ENCODE measurements at regions not wholly inside any gene's neighbourhood (a gene's known extent, or its start where the extent isn't known, plus 50 kb on each side); places are given as distances from the start of the nearest gene placed in this dataset.
"Not testable (repeated sequence)": the region's sequence is repeated elsewhere in the genome, so short reads cannot be mapped to it uniquely, and the experiment has no call there.

DNA sequence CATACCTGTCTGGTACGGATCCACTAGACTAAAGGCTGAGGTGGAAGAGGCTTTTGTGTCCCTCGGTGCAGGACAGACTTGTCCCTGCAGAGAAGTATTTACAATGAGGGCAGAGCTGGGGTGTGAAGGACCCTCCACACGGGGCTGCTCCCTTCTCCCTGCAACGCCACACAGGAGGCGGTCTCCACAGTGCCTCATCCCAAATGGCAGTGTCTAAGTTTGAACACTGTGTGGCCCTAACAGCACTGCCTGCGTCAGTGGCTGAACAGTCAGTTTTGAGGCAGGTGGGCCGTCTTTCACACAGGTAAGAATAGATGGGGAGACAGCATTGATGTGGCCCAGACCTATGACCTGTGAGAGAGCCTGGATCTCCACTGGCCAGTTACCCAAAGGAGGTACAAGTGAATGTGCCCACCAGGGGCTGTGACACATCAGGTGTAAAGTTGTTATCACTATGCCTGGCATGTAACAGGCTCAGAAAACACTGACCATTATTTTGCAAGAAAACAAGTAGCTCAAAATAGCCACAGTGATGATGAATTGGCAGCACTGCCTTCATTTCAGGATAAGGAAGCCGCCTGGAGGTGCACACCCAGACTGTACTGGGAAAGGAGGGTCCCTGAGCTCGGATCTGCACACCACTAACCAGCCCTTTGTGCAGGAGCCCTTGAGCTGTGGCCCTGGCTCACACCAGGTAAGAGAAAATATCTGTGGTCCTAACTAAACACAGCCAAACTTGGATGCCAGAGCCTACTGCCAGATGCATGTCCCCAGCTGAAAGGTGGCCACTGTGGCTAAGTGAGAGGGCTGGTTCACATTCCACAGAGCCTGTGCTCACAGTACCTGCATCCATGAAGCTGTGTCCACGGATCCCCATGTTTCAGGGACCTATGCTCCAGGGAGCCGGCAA lies 246.7 kb downstream of the DLL1 start:
- Histone ChIP-seq H3K4me1 (ENCODE audit: insufficient read depth, low read length) (peaks cover 31% of the 10 kb centered on the region), H3K4me3 (ENCODE audit: low read length) (no peak overlapping the region), H3K9me3 (ENCODE audit: low read depth, low read length) (no peaks in the 10 kb centered on the region), H3K27me3 (ENCODE audit: insufficient read depth, low read length) (no peaks in the 10 kb centered on the region)

DNA sequence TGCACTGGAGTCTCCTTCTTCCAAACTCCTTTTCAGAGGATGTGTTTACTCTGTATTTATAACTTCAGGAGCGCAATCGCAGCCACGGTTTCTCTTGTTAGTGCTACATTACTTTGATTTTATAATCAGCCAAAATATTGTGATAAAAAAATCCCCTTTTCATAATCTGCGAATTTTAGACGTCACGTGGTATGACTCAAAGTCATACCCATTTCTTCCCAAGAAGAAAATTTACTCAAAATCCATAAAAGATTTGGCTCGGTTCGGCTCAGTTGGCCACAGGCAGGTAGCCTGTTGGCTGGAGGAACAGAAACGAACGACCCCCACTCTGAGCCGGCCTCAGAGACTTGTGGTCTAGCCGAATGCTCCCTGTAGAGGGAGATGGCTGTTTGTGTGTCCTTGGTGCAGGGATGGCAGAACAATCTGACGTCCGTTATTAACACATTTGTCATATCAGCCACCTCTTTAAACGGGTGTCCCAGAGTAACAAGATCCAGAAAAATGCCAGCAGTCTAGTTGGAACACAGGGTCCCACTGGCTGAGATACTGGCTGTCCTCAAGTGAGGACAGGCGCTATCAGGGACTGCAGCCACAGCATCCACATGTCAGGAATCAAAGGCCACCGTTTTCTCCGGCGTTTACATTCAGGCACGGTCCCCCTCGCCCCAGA lies 247.6 kb downstream of the DLL1 start:
- no peaks in the 10 kb centered on the region for H3K9me3 ChIP-seq (ENCODE audit: low read depth, low read length)
- H3K4me3 ChIP-seq (ENCODE audit: low read length): no peak overlapping the region
- no peaks in the 10 kb centered on the region for H3K27me3 ChIP-seq (ENCODE audit: insufficient read depth, low read length)
- peaks cover 23% of the 10 kb centered on the region for H3K4me1 ChIP-seq (ENCODE audit: insufficient read depth, low read length)

DNA sequence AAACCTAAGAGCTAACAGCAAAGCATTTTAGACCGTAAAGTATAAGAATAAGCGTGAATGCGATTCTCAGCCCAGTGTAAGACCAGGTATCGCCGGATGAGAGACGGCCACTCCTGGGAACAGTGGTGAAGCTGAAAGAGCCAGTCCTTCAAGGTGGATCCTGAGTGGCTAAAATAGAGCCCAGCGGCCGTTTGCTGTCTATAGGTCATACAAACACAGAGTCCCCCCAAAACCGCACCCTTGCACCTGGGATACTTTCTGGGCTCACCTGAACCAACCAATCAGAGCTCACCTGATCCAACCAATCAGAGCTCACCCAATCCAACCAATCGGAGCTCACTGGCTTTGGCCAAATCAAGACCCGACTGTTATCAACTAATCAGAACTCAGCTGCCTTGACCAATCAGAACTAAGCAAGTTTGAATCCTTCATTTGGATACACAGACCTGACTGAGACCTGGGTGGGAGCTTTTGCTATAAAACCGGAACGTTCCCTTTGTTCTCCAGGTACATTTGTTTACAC lies 248.2 kb downstream of the DLL1 start:
- Histone ChIP-seq H3K27me3 (ENCODE audit: insufficient read depth, low read length) (no peaks in the 10 kb centered on the region), H3K4me1 (ENCODE audit: insufficient read depth, low read length) (peaks cover 17% of the 10 kb centered on the region), H3K4me3 (ENCODE audit: low read length) (no peak overlapping the region), H3K9me3 (ENCODE audit: low read depth, low read length) (no peaks in the 10 kb centered on the region)

DNA sequence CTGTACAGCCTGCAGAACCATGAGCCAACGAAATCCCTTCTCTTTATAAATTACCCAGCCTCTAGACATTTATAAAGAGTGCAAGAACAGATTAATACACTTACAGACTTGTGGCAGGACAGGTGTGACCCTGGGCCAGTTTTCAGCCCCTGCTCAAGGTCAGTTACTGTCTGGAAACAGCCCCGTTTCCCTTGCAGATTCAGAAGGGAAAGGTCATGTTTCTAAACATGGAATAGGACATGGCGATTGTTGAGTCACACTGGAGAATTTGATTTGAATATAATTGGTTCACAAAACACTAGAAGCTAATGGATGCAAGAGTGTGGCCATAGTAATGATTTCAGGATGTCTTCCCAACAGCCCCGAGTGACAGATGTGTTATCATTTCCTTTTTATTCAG lies 248.8 kb downstream of the DLL1 start:
- peaks cover 11% of the 10 kb centered on the region for H3K4me1 ChIP-seq (ENCODE audit: insufficient read depth, low read length)
- no peak overlapping the region for H3K4me3 ChIP-seq (ENCODE audit: low read length)
- H3K27me3 ChIP-seq (ENCODE audit: insufficient read depth, low read length): no peaks in the 10 kb centered on the region
- no peaks in the 10 kb centered on the region for H3K9me3 ChIP-seq (ENCODE audit: low read depth, low read length)

DNA sequence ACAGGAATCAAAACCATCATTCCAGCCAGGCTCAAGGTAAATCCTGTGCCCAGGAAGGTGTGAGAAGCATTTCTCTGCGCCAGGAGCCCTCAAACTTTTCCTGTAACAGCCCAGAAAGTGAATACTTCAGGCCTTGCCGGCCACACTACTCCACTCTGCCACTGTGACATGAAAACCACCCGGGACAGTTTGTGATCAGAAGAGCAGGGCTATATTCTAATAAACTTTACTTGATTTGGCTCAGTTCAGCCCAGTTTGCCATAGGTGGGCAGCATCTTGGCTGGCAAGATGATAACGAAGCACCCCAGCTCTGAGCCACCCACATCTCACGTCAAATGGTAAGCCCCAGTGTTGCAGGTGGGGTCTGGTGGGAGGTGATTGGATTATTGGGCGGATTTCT lies 249.4 kb downstream of the DLL1 start:
- Histone ChIP-seq H3K9me3 (ENCODE audit: low read depth, low read length) (no peaks in the 10 kb centered on the region), H3K4me1 (ENCODE audit: insufficient read depth, low read length) (peaks cover 5% of the 10 kb centered on the region), H3K4me3 (ENCODE audit: low read length) (no peak overlapping the region), H3K27me3 (ENCODE audit: insufficient read depth, low read length) (no peaks in the 10 kb centered on the region)

DNA sequence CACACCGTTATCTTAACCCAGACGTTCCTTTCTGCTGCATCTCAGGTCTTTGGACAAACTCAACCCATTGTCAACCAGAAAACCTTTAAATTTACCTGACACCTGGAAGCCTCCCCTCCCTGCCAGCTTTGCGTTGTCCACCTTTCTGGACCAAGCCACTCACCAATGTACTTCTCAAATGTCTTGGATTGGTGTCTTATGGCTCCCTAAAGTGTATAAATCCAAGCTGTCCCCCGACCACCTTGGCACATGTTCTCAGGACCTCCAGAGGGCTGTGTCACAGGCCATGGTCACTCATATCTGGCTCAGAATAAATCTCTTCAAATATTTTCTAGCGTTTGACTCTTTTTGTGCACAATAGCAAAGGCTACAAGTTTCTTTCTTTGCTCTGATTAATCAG lies 250.0 kb downstream of the DLL1 start:
- no peaks in the 10 kb centered on the region for H3K27me3 ChIP-seq (ENCODE audit: insufficient read depth, low read length)
- H3K4me3 ChIP-seq (ENCODE audit: low read length): no peak overlapping the region
- H3K9me3 ChIP-seq (ENCODE audit: low read depth, low read length): no peaks in the 10 kb centered on the region
- H3K4me1 ChIP-seq (ENCODE audit: insufficient read depth, low read length): peaks cover 3% of the 10 kb centered on the region

DNA sequence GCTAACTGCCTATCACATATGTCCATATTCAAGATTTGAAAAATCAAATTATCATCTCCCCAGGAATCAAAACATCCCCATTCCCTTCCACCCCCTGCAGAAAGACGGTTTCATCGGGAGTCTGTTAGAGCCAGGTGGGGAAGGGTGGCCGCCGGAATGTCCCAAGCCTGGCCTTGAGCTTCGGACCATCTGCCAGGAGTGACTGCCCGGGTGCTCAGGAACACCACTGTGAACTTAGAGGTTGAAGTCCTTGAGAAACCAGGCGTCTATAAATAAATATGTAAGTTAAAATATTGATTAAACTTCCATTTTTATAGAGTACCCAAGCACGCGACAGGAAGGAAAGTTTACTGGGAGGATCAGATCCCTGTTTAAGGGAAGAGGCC lies 250.8 kb downstream of the DLL1 start:
- Histone ChIP-seq H3K9me3 (ENCODE audit: low read depth, low read length) (no peaks in the 10 kb centered on the region), H3K4me1 (ENCODE audit: insufficient read depth, low read length) (peaks cover 3% of the 10 kb centered on the region), H3K4me3 (ENCODE audit: low read length) (no peak overlapping the region), H3K27me3 (ENCODE audit: insufficient read depth, low read length) (no peaks in the 10 kb centered on the region)

DNA sequence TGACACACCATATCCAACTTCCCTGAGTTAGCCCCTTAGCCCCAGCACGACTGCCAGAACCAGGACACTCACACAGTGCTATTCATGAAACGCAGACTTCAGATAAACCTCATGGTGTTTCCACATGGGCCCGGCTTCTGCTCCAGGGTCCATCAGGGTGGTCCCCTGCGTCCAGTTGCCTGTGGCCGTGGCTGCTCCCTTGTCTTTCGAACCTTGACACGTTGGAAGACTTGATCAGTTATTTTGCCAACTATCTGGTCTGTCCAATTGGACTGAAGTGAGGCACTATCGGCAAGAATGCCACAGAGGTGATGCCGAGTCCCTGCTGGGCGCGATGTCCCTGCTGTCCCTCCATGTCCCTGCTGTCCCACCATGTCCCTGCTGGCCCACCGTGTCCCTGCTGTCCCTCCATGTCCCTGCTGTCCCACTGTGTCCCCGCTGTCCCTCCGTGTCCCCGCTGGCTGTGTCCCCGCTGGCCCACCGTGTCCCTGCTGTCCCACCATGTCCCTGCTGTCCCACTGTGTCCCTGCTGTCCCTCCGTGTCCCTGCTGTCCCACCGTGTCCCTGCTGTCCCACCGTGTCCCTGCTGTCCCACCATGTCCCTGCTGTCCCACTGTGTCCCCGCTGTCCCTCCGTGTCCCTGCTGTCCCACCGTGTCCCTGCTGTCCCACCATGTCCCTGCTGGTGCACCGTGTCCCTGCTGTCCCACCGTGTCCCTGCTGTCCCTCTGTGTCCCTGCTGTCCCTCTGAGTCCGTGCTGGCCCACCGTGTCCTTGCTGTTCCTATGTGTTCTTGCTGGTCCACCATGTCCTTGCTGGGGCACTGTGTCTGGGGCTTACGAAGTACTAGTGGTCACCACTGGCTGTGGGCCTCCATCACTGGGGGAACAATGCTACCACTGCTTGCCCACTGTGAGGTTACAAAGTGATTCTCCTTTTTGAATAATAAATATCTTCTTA lies 251.4 kb downstream of the DLL1 start:
- H3K9me3 ChIP-seq (ENCODE audit: low read depth, low read length): no peaks in the 10 kb centered on the region
- no peaks in the 10 kb centered on the region for H3K27me3 ChIP-seq (ENCODE audit: insufficient read depth, low read length)
- peaks cover 3% of the 10 kb centered on the region for H3K4me1 ChIP-seq (ENCODE audit: insufficient read depth, low read length)
- H3K4me3 ChIP-seq (ENCODE audit: low read length): no peak overlapping the region

DNA sequence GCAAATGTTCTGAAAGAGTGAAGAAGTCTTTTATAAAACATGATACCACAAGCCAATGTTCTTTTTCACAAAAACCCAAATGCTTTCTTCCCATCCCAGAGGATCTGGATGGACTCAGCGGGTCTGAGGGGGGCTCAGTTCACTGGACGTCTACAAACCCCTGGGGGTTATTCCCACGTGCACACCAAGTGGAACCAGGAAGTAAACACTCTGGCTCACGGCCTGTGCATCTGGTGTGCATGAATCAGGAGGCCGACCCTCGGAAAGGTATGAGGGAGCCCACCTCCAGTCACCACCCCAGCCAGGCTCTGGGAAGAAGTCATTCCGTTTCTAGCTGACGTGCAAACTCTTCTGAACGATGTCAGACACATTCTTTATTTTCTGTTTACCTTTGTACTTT lies 252.2 kb downstream of the DLL1 start:
- Histone ChIP-seq H3K9me3 (ENCODE audit: low read depth, low read length) (no peaks in the 10 kb centered on the region), H3K4me3 (ENCODE audit: low read length) (no peak overlapping the region), H3K4me1 (ENCODE audit: insufficient read depth, low read length) (peaks cover 3% of the 10 kb centered on the region), H3K27me3 (ENCODE audit: insufficient read depth, low read length) (no peaks in the 10 kb centered on the region)

DNA sequence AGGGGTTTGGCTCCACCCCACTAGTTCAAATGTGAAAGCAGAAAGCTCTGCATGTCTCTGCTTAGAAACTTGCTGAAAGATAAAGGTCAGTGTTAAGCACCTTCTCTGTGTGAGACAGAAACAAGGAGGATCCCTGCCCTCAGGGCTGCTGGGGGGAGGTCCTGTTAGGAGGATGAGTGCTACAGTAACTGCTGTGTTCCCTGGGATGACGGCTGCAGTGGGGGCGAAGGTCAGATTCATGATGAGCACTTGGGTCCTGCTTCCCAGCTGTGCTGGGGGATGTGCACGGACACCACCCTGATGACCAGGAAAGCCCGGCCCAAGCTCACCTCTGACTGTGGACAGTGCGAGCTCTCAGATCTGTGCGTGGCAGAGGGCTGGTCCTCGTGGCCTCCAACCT lies 252.6 kb downstream of the DLL1 start:
- no peaks in the 10 kb centered on the region for H3K9me3 ChIP-seq (ENCODE audit: low read depth, low read length)
- no peaks in the 10 kb centered on the region for H3K27me3 ChIP-seq (ENCODE audit: insufficient read depth, low read length)
- H3K4me1 ChIP-seq (ENCODE audit: insufficient read depth, low read length): peaks cover 3% of the 10 kb centered on the region
- H3K4me3 ChIP-seq (ENCODE audit: low read length): no peak overlapping the region

DNA sequence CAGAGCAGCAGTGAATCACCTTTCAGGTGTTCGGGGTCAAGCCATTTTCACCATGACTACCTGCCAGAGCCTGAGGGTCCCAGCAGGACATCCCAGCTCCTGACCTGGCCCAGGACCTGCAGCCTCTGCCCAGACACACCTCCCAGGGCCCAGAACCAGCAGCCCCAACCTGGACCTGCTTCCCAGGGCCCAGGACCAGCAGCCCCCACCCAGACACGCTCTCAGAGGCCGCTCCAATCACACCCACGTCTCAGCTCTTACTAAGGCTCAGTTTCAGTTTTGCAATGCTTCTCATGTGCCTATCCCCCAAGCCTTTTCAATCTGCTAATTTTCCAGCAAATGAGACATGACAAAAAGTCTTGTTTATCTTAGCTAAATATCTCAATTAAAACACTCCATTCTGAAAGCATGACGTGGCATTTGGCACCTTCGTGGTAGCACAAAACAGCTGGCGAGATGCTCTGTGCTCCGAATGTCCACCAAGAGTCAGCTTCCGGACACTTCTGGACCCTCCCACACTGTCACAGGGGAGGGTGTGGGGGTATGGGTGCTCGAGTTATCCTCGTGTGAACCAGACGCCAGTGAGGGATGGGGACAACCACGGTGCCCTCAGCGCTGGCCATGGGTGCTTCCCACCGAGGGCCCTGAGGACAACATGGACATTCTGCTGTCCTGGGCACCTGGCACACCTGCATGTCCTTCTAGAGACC lies 253.2 kb downstream of the DLL1 start:
- H3K27me3 ChIP-seq (ENCODE audit: insufficient read depth, low read length): no peaks in the 10 kb centered on the region
- no peak overlapping the region for H3K4me3 ChIP-seq (ENCODE audit: low read length)
- H3K9me3 ChIP-seq (ENCODE audit: low read depth, low read length): no peaks in the 10 kb centered on the region
- peaks cover 3% of the 10 kb centered on the region for H3K4me1 ChIP-seq (ENCODE audit: insufficient read depth, low read length)

DNA sequence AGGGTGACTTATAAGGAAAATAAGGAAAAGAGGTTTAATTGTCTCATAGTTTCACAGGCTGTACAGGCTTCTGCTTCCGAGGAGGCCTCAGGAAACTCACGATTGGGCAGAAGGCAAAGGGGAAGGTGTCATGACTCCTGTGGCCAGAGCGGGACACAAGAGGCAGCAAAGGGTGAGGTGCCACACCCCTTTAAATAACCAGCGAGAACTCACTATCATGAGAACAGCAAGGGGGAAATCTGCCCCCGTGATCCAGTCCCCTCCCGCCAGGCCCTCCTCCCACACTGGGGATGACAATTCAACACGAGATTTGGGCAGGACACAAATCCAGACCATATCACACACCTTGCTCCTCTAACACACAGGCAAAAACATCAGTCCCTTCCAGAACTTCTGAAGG lies 254.0 kb downstream of the DLL1 start:
- no peaks in the 10 kb centered on the region for H3K27me3 ChIP-seq (ENCODE audit: insufficient read depth, low read length)
- no peaks in the 10 kb centered on the region for H3K9me3 ChIP-seq (ENCODE audit: low read depth, low read length)
- H3K4me1 ChIP-seq (ENCODE audit: insufficient read depth, low read length): peaks cover 3% of the 10 kb centered on the region
- H3K4me3 ChIP-seq (ENCODE audit: low read length): no peak overlapping the region

DNA sequence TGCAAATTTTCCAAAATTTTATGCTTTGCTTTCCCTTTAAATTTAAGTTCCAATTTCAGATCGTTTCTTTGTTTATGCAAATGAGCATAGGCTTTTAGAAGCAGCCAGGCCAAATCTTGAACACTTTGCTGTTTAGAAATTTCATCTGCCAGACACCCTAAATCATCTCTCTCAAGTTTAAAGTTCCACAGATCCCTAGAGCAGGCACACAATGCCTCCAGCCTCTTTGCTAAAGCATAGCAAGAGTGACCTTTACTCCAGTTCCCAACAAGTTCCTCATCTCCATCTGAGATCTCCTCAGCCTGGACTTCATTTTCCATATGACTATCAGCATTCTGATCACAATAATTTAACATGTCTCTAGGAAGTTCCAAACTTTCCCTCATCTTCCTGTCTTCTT lies 254.5 kb downstream of the DLL1 start:
- H3K4me1 ChIP-seq (ENCODE audit: insufficient read depth, low read length); H3K27me3 ChIP-seq (ENCODE audit: insufficient read depth, low read length); H3K4me3 ChIP-seq (ENCODE audit: low read length); H3K9me3 ChIP-seq (ENCODE audit: low read depth, low read length): not testable (repeated sequence)

DNA sequence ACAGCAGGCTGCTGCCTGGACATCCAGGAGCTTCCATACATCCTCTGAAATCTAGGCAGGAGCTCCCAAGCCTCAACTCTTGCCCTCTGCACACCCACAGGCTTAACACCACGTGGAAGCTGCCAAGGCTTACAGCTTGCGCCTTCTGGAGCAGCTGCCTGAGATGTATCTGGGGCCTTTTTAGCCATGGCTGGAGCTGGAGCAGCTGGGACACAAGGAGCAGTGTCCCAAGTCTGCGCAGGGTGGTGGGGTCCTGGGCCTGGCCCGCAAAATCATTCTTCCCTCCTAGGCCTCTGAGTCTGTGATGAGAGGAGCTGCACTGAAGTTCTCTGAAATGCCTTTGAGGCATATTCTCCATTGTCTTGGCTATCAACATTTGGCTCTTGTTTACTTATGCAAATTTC lies 255.0 kb downstream of the DLL1 start:
- peaks cover 3% of the 10 kb centered on the region for H3K4me1 ChIP-seq (ENCODE audit: insufficient read depth, low read length)

More for the DNA sequence above, 255.0 kb downstream of the DLL1 start:
- Histone ChIP-seq H3K27me3 (ENCODE audit: insufficient read depth, low read length) (no peaks in the 10 kb centered on the region), H3K4me3 (ENCODE audit: low read length) (no peak overlapping the region), H3K9me3 (ENCODE audit: low read depth, low read length) (no peaks in the 10 kb centered on the region)

Measured in mononuclear cell (primary cell).